ENCODE measurements at regions not wholly inside any gene's neighbourhood (a gene's known extent, or its start where the extent isn't known, plus 50 kb on each side); places are given as distances from the start of the nearest gene placed in this dataset.

GRCh38 chr21:19239696-19240095 lies 836.1 kb upstream of the TMPRSS15 start:
- H3K4me1 Mint-ChIP-seq: no peaks in the 10 kb centered on the region
- no peak overlapping the region for H3K27ac Mint-ChIP-seq
- no peaks in the 10 kb centered on the region for H3K36me3 Mint-ChIP-seq
- H3K9me3 Mint-ChIP-seq: peaks cover 0 to 4% (median 3%) of the 10 kb centered on the region in 3 donors
- no peak overlapping the region for H3K4me3 Mint-ChIP-seq
- H3K27me3 Mint-ChIP-seq: no peaks in the 10 kb centered on the region

GRCh38 chr21:19244502-19245187 lies 841.1 kb upstream of the TMPRSS15 start:
- peaks cover 0 to 6% (median 0%) of the 10 kb centered on the region in 3 donors for H3K9me3 Mint-ChIP-seq
- H3K4me1 Mint-ChIP-seq: no peaks in the 10 kb centered on the region
- H3K27me3 Mint-ChIP-seq: no peaks in the 10 kb centered on the region
- H3K4me3 Mint-ChIP-seq: no peak overlapping the region
- no peak overlapping the region for H3K27ac Mint-ChIP-seq
- H3K36me3 Mint-ChIP-seq: no peaks in the 10 kb centered on the region

- H3K4me3 Mint-ChIP-seq: no peak overlapping the region
- no peaks in the 10 kb centered on the region for H3K36me3 Mint-ChIP-seq
- no peaks in the 10 kb centered on the region for H3K27me3 Mint-ChIP-seq
- no peaks in the 10 kb centered on the region for H3K4me1 Mint-ChIP-seq
- H3K9me3 Mint-ChIP-seq: peaks cover 0 to 6% (median 0%) of the 10 kb centered on the region in 3 donors
- no peak overlapping the region for H3K27ac Mint-ChIP-seq
Observed at GRCh38 chr21:19245188-19245580, 841.6 kb upstream of the TMPRSS15 start.

GRCh38 chr21:19246018-19246417 lies 842.4 kb upstream of the TMPRSS15 start:
- Mint-ChIP-seq H3K4me3 (no peak overlapping the region), H3K9me3 (peaks cover 0 to 9% (median 0%) of the 10 kb centered on the region in 3 donors), H3K36me3 (no peaks in the 10 kb centered on the region)

GRCh38 chr21:19256934-19257660 lies 853.5 kb upstream of the TMPRSS15 start:
- peaks cover 1 to 9% (median 4%) of the 10 kb centered on the region in 3 donors for H3K9me3 Mint-ChIP-seq
- H3K4me3 Mint-ChIP-seq: no peak overlapping the region
- H3K36me3 Mint-ChIP-seq: no peaks in the 10 kb centered on the region
- no peaks in the 10 kb centered on the region for H3K27me3 Mint-ChIP-seq
- H3K27ac Mint-ChIP-seq: no peak overlapping the region
- H3K4me1 Mint-ChIP-seq: no peaks in the 10 kb centered on the region

More at GRCh38 chr21:19246018-19246417, 842.4 kb upstream of the TMPRSS15 start:
- Mint-ChIP-seq H3K27me3 (no peaks in the 10 kb centered on the region), H3K4me1 (no peaks in the 10 kb centered on the region), H3K27ac (no peak overlapping the region)

- Mint-ChIP-seq H3K4me1 (no peaks in the 10 kb centered on the region), H3K4me3 (no peak overlapping the region), H3K9me3 (peaks cover 0 to 12% (median 7%) of the 10 kb centered on the region in 3 donors), H3K36me3 (no peaks in the 10 kb centered on the region), H3K27ac (no peak overlapping the region), H3K27me3 (no peaks in the 10 kb centered on the region)
Observed at GRCh38 chr21:19261731-19262376, 858.3 kb upstream of the TMPRSS15 start.

GRCh38 chr21:19266636-19267035 lies 863.1 kb upstream of the TMPRSS15 start:
- Mint-ChIP-seq H3K36me3 (no peaks in the 10 kb centered on the region), H3K27ac (no peak overlapping the region)

GRCh38 chr21:19268686-19269085 lies 865.1 kb upstream of the TMPRSS15 start:
- Mint-ChIP-seq H3K4me1 (no peaks in the 10 kb centered on the region), H3K9me3 (peaks cover 0 to 11% (median 5%) of the 10 kb centered on the region in 3 donors), H3K27me3 (no peaks in the 10 kb centered on the region), H3K36me3 (no peaks in the 10 kb centered on the region), H3K4me3 (no peak overlapping the region), H3K27ac (no peak overlapping the region)

More at GRCh38 chr21:19266636-19267035, 863.1 kb upstream of the TMPRSS15 start:
- Mint-ChIP-seq H3K27me3 (no peaks in the 10 kb centered on the region), H3K9me3 (peaks cover 0 to 14% (median 7%) of the 10 kb centered on the region in 3 donors), H3K4me3 (no peak overlapping the region), H3K4me1 (no peaks in the 10 kb centered on the region)

- no peaks in the 10 kb centered on the region for H3K36me3 Mint-ChIP-seq
- peaks cover 2 to 6% (median 3%) of the 10 kb centered on the region in 3 donors for H3K9me3 Mint-ChIP-seq
- H3K27me3 Mint-ChIP-seq: no peaks in the 10 kb centered on the region
- H3K4me1 Mint-ChIP-seq: no peaks in the 10 kb centered on the region
- no peak overlapping the region for H3K27ac Mint-ChIP-seq
- no peak overlapping the region for H3K4me3 Mint-ChIP-seq
Observed at GRCh38 chr21:19275065-19275464, 871.5 kb upstream of the TMPRSS15 start.

GRCh38 chr21:19276665-19277064 lies 873.1 kb upstream of the TMPRSS15 start:
- H3K9me3 Mint-ChIP-seq: peaks cover 2 to 5% (median 4%) of the 10 kb centered on the region in 3 donors
- no peak overlapping the region for H3K4me3 Mint-ChIP-seq
- no peaks in the 10 kb centered on the region for H3K4me1 Mint-ChIP-seq
- H3K27me3 Mint-ChIP-seq: no peaks in the 10 kb centered on the region
- H3K36me3 Mint-ChIP-seq: no peaks in the 10 kb centered on the region
- no peak overlapping the region for H3K27ac Mint-ChIP-seq

GRCh38 chr21:19286876-19287275 lies 883.3 kb upstream of the TMPRSS15 start:
- H3K4me1 Mint-ChIP-seq: no peaks in the 10 kb centered on the region
- peaks cover 1% of the 10 kb centered on the region for H3K36me3 Mint-ChIP-seq
- no peak overlapping the region for H3K27ac Mint-ChIP-seq
- peaks cover 0 to 1% (median 0%) of the 10 kb centered on the region in 3 donors for H3K9me3 Mint-ChIP-seq
- H3K27me3 Mint-ChIP-seq: no peaks in the 10 kb centered on the region
- no peak overlapping the region for H3K4me3 Mint-ChIP-seq

GRCh38 chr21:19290328-19290727 lies 886.7 kb upstream of the TMPRSS15 start:
- Mint-ChIP-seq H3K27me3 (no peaks in the 10 kb centered on the region), H3K36me3 (peaks cover 1% of the 10 kb centered on the region), H3K9me3 (peaks cover 0 to 3% (median 3%) of the 10 kb centered on the region in 3 donors), H3K4me3 (no peak overlapping the region), H3K27ac (no peak overlapping the region), H3K4me1 (no peaks in the 10 kb centered on the region)

GRCh38 chr21:19320291-19320690 lies 916.7 kb upstream of the TMPRSS15 start:
- H3K27ac Mint-ChIP-seq: no peak overlapping the region
- peaks cover 0 to 8% (median 3%) of the 10 kb centered on the region in 3 donors for H3K9me3 Mint-ChIP-seq
- no peaks in the 10 kb centered on the region for H3K4me1 Mint-ChIP-seq
- H3K27me3 Mint-ChIP-seq: no peaks in the 10 kb centered on the region
- no peak overlapping the region for H3K4me3 Mint-ChIP-seq
- H3K36me3 Mint-ChIP-seq: no peaks in the 10 kb centered on the region

GRCh38 chr21:19321688-19322087 lies 918.1 kb upstream of the TMPRSS15 start:
- Mint-ChIP-seq H3K27ac (no peak overlapping the region), H3K4me3 (no peak overlapping the region), H3K27me3 (no peaks in the 10 kb centered on the region), H3K9me3 (peaks cover 0 to 5% (median 2%) of the 10 kb centered on the region in 3 donors), H3K36me3 (no peaks in the 10 kb centered on the region), H3K4me1 (no peaks in the 10 kb centered on the region)

- Mint-ChIP-seq H3K36me3 (no peaks in the 10 kb centered on the region), H3K4me3 (no peak overlapping the region), H3K4me1 (no peaks in the 10 kb centered on the region), H3K27ac (no peak overlapping the region), H3K9me3 (peaks cover 0 to 5% (median 2%) of the 10 kb centered on the region in 3 donors), H3K27me3 (no peaks in the 10 kb centered on the region)
Observed at GRCh38 chr21:19322360-19322759, 918.8 kb upstream of the TMPRSS15 start.

All from IgD-negative memory B cell (primary cell).